Cardiac muscle cell (in vitro differentiated cells and primary cell): ENCODE measurements at regions not wholly inside any gene's neighbourhood (a gene's known extent, or its start where the extent isn't known, plus 50 kb on each side); places are given as distances from the start of the nearest gene placed in this dataset.

Source experiments
- DNase-seq, 2 donors: peaks; one replicate each; pipeline versions ENCODE4 v3.0.0 to v3.0.0-alpha.2; 2010 to 2017; ENCODE audit warnings: low read depth in 1 of 2, low spot score in 1 of 2
- H3K27ac ChIP-seq: fragments of 200-600 bp; sonication (generic); 2 replicates; pipeline ENCODE4 v1.5.1; 2016
- H3K27me3 ChIP-seq: fragments of 200-600 bp; sonication (generic); 2 replicates; pipeline ENCODE4 v1.6.0; 2016; ENCODE audit warnings: control low read depth
- H3K36me3 ChIP-seq: fragments of 200-600 bp; sonication (generic); 2 replicates; pipeline ENCODE4 v1.5.1; 2016; ENCODE audit warnings: control low read depth
- H3K4me1 ChIP-seq: fragments of 200-600 bp; sonication (generic); 2 replicates; pipeline ENCODE4 v1.8.1; 2017; ENCODE audit warnings: low read depth, mild to moderate bottlenecking, mixed run types
- H3K4me3 ChIP-seq: fragments of 200-600 bp; sonication (generic); 2 replicates; pipeline ENCODE4 v1.5.1; 2016; ENCODE audit warnings: mild to moderate bottlenecking
- H3K9me3 ChIP-seq: fragments of 200-600 bp; sonication (generic); 2 replicates; pipeline ENCODE4 v1.5.1; 2017; ENCODE audit warnings: low read depth, mild to moderate bottlenecking, control low read depth
- TF ChIP-seq, protein P1 (sequence below): IDR thresholded peaks from 2 replicates; pipeline ENCODE4 v1.5.1; 2012; ENCODE audit warnings: low read depth, mild to moderate bottlenecking, low read length

DNA sequence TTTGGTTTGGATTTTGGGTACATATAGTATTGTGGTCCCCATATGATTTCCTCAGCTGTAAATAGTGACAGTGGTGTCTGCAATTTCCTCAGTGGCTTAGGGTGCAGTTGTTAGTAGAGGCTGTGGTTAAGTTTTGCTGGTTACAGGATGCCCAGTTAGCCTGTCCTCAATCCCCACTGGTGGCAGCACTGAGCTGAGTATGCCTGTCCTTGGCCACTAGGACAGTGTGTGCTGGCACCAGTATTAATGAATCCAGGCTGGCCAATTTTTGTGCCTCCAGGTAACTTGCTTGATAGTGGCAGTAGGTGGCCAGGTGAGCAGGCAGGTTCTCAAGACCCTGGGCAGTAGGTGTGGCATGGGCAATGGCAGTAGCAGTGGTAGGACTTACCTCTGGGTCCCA lies 973.1 kb downstream of the TMEM182 start:
- no peaks in the 10 kb centered on the region for H3K4me1 ChIP-seq
- TF ChIP-seq, protein P1, sequence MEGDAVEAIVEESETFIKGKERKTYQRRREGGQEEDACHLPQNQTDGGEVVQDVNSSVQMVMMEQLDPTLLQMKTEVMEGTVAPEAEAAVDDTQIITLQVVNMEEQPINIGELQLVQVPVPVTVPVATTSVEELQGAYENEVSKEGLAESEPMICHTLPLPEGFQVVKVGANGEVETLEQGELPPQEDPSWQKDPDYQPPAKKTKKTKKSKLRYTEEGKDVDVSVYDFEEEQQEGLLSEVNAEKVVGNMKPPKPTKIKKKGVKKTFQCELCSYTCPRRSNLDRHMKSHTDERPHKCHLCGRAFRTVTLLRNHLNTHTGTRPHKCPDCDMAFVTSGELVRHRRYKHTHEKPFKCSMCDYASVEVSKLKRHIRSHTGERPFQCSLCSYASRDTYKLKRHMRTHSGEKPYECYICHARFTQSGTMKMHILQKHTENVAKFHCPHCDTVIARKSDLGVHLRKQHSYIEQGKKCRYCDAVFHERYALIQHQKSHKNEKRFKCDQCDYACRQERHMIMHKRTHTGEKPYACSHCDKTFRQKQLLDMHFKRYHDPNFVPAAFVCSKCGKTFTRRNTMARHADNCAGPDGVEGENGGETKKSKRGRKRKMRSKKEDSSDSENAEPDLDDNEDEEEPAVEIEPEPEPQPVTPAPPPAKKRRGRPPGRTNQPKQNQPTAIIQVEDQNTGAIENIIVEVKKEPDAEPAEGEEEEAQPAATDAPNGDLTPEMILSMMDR: no peak
- H3K9me3 ChIP-seq: no peaks in the 10 kb centered on the region
- no peaks in the 10 kb centered on the region for H3K27me3 ChIP-seq
- no peaks in the 10 kb centered on the region for H3K36me3 ChIP-seq
- no peak overlapping the region for H3K27ac ChIP-seq
- no peak overlapping the region for H3K4me3 ChIP-seq
- DNase-seq: no peak

GRCh38 chr2:103738108-103738507 lies 976.3 kb downstream of the TMEM182 start:
- H3K4me3 ChIP-seq: no peak overlapping the region
- no peaks in the 10 kb centered on the region for H3K27me3 ChIP-seq
- H3K36me3 ChIP-seq: no peaks in the 10 kb centered on the region
- no peaks in the 10 kb centered on the region for H3K4me1 ChIP-seq
- no peaks in the 10 kb centered on the region for H3K9me3 ChIP-seq
- no peak overlapping the region for H3K27ac ChIP-seq
- DNase-seq: no peak
- TF ChIP-seq, protein P1: no peak

DNA sequence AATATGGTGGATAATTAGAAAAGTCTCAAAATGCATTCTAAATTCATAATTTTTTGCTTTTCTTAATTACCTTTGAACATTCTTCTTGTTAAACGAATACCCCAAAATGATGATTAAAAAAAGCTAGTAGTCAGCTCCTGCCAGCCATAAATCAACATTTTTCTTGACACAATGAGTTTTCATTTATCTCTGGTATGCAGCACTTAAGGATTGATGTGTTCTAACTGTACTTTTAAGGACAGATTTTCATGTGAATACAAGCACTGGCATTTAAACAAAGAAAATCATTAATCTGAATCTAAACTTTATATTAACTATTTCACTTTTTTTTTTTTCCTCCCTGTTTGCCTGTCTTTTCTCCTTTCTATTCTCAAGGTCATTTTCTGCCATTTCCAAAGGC lies 976.8 kb downstream of the TMEM182 start:
- Histone ChIP-seq H3K27me3 (no peaks in the 10 kb centered on the region), H3K4me1 (no peaks in the 10 kb centered on the region), H3K4me3 (no peak overlapping the region), H3K27ac (no peak overlapping the region), H3K9me3 (no peaks in the 10 kb centered on the region), H3K36me3 (no peaks in the 10 kb centered on the region)
- TF ChIP-seq, protein P1: no peak
- DNase-seq: no peak

DNA sequence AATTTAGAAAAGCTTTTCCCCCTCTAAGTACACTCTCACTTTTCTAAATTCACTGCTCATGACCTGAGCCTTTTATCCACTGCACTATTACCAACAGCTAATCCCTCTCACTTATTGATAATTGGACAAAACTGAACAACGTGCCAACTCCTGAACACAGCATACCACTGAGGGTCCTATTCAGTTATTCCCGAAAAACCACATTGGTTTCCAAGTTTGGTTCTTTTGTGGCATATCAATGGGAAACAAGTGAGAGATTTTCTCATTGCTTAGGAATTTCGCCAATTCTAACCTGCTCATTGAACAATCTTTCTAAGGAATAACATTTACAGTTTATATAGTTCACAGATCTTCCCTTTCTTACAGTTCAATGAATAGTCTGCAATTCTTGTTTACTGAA lies 977.4 kb downstream of the TMEM182 start:
- TF ChIP-seq, protein P1: no peak
- H3K9me3 ChIP-seq: no peaks in the 10 kb centered on the region
- H3K4me1 ChIP-seq: no peaks in the 10 kb centered on the region
- H3K4me3 ChIP-seq: no peak overlapping the region
- DNase-seq: no peak
- H3K27me3 ChIP-seq: no peaks in the 10 kb centered on the region
- no peak overlapping the region for H3K27ac ChIP-seq
- no peaks in the 10 kb centered on the region for H3K36me3 ChIP-seq

- no peak overlapping the region for H3K27ac ChIP-seq
- no peaks in the 10 kb centered on the region for H3K4me1 ChIP-seq
- H3K9me3 ChIP-seq: no peaks in the 10 kb centered on the region
- no peaks in the 10 kb centered on the region for H3K27me3 ChIP-seq
- TF ChIP-seq, protein P1: no peak
- no peaks in the 10 kb centered on the region for H3K36me3 ChIP-seq
- no peak overlapping the region for H3K4me3 ChIP-seq
- DNase-seq: no peak
These were observed 978.1 kb downstream of the TMEM182 start for GRCh38 chr2:103739921-103740320.

- no peak for DNase-seq
- TF ChIP-seq, protein P1: no peak
- Histone ChIP-seq H3K4me1 (no peaks in the 10 kb centered on the region), H3K27ac (no peak overlapping the region), H3K27me3 (no peaks in the 10 kb centered on the region), H3K4me3 (no peak overlapping the region), H3K36me3 (no peaks in the 10 kb centered on the region), H3K9me3 (no peaks in the 10 kb centered on the region)
These were observed 978.8 kb downstream of the TMEM182 start for GRCh38 chr2:103740631-103741030.
